DMS79 treated with DMSO at 0.1 percent for 48 hours (cell line): ENCODE measurements at regions not wholly inside any gene's neighbourhood (a gene's known extent, or its start where the extent isn't known, plus 50 kb on each side); places are given as distances from the start of the nearest gene placed in this dataset.
A peak's percentile ranks its signal among the peaks of the same experiment; 100 is the strongest.

Experiments used
- DNase-seq: peaks from one replicate; lab custom pipeline; 2025; lab: John Stamatoyannopoulos, UW

DNA sequence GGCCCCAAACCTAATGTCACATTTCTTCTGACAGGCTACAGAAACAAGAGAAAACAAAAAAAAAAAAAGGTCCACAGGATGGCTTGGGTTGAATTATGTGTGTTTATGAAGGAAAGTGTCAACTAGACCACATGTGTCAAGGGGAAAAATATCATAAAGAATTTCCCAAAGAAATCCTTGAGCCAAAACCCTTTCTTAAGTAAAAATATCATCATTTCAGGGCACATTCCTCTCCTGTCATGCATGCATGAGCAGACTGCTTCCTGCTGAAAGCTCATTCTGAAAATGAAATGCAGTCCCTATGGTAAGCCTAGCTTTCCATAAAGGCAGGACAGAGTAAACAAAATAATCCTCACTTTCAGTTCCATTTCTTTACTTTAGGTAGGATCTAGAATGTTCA lies 85.7 kb upstream of the RBBP8 start:
- no peak for DNase-seq

DNA sequence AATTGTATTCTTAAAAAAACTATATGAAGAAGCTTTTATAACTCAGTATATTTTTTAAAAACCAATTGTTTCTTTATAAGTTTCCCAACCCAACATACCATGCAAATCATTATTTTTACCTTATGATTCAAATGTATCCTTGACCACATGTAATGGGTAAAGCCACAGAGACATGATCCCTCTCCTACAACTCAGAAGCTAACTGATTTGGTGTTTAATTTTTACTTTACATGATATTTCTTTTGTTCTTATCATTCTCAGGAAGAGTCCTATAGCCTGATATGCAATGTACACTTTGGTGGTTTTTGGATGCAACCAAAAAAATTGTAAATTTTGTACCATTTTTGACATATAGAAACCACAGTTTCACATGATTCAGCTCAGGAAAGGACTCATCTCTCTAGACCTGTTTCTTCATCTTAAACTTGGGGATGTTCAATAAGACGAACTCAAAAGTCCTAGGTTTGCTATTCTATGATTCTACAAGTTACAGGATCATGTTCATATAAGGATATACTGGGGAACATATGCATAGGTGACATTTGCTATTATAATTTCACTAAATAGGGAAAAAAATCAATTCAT lies 85.2 kb upstream of the RBBP8 start:
- no peak for DNase-seq

GRCh38 chr18:22848615-22849014 lies 84.5 kb upstream of the RBBP8 start:
- DNase-seq = no peak

- DNase-seq = no peak
These were observed 76.3 kb upstream of the RBBP8 start for GRCh38 chr18:22856870-22857269.

DNA sequence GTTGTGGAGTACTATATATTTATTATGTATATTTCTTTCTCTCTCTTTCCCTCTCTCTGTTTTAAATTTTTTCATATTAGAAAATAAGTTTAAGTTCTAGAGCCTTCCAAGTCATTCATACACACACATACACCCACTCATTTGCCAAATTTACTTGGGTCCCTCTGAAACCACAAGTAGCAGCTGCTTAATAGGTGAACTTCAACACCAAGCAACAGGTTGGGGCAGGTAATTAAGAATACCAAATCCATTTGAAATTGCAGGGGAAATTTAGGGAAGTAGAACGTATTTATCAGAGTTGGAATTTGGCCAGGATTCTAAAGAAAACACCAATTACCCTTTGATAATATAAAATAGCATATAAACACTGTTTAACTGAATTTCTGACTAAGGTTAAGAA lies 75.0 kb upstream of the RBBP8 start:
- no peak for DNase-seq

- no peak for DNase-seq
These were observed 72.3 kb upstream of the RBBP8 start for GRCh38 chr18:22860807-22861206.

DNA sequence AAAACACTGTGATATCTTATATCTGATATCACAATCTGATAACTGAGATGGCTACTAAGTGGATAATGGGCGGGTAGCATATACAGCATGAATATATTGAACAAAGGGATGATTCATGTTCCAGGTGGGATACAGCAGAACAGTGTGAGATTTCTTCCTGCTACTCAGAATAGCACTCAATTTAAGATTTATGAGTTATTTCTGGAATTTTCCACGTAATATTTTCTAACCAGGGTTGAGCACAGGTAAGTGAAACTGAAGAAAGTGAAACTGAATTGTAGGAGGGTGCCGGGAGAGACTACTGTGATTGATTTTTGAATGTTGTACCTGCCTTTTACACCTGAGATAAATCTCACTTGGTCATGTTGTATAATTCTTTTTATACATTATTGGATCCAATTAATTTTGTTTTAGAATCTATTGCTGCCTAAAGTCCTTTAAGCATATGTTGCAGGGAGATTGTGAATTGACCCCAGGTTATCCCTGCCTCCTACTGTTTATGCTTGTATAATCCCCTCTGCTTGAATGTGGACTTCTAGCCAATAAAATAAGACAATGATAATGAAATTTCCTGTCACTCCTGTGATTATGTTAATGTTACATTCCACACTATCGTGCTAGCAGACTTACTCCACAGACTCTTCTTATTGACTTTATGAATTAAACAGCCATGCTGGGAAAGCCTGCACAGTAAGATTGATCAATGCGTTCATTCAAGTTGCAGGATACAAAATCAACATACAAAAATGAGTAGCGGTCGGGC lies 67.6 kb upstream of the RBBP8 start:
- DNase-seq = no peak

GRCh38 chr18:22868831-22869230 lies 64.3 kb upstream of the RBBP8 start:
- no peak for DNase-seq

DNA sequence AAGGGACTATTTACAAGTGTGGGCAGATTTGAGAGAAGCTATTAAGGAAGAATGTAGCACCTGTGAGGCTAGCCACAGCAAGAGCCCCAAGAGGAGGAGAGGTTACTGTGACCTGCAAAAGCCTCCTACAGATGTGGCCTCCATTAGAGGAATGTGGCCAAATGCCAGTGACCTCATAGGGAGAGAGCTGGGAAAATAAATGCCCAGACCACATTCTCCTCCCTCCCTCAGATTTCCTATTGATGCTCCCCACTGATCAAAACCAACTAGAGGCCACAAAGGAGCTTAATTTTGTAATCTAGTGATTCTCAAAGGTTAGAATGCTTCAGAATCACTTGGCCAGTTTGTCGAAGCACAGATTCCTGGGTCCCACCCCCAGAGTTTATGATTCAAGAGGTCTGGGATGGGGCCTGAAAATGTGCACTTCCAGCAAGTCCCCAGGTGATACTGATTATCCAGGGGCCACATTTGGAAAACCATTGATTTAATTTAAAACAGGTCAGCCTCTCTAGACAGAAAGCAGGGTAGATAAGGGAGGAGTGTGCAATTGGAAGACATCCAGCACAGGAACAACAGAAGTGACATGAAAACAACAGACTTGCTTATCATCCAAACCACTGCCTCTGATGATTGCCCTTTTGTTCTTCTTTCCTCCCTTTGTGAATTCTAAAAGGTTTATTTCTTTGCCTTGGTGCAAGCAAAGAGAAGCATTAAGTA lies 61.2 kb upstream of the RBBP8 start:
- DNase-seq = peak; percentile 58

DNA sequence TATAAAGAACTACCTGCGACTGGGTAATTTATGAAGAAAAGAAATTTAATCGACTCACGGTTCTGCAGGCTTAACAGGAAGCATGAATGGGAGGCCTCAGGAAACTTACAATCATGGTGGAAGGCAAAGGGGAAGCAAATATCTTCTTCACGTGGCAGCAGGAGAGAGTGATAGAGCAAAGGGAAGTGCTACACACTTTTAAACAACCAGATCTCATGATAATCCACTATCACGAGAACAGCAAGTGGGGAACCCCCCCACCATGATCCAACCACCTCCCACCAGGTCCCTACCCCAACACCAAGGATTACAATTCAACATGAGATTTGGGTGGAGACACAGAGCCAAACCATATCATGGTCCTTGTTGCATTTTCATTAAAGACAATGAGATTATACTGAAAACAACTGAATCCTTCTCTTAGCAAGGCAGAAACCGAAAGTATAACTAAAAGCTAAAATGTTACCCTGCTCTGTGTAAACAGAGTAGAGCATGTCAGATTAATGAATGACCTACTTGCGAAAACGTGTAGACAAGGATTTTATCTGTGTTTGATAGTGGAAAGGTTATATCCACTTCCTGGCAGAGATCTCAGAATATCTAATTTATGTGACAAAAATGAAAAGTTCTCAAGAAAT lies 60.1 kb upstream of the RBBP8 start:
- DNase-seq = no peak

DNA sequence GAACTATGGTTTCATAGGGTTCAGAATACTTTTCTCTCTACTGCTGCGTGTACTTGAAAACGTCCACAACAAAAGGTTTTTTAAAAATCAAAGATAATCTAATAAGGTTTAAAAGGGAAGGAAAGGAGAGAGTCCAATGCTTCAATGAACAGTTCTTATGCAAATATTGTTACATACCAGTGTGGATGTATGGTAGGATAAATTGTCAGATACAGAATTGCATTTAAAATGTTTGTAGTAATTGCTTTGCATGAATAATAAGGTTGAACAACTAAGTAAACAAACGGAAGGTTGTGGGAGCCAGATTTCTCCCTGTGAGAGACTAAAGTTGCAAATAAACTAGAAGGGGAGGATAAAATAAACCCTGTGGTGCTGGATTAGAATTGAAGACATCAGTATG lies 53.8 kb upstream of the RBBP8 start:
- peak; percentile 14 for DNase-seq

DNA sequence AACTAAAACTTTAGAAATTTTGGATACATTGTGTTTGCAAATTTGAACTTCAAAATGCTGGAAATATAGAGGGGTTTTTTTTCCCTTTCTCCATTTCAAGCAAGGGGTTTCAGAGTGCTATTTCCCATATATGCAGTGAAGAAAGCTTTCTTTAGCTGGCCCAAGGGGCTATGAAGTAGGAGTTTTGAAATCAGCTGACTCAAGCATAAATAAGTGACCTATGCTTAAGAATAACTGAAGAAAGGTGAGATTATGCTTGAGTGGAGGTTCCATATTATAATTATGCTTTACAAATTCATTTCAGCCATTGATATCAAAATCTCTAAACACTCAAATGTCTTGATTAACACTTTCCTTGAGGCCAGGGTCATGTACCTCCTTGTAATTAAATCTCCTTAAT lies 51.0 kb upstream of the RBBP8 start:
- no peak for DNase-seq

DNA sequence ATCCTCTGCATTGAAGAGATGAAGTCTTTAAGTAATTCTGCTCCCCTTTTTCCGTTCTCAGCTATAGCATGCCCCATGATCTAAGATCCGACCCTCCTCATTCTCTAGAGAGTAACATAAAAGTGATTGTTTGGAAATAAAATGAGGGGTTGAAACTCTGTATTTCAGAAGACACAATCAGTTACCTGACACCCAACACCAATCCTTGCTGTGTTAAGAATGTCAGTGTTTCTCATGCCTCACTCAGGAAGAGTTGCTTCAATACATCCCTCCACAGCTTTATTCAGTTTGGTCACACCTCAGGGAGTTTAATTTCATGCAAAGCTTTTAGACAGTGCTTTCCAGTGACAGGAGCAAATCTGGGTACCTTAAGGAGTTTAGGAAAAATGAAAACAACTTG lies 49.9 kb upstream of the RBBP8 start:
- no peak for DNase-seq
